ENCODE measurements at regions not wholly inside any gene's neighbourhood (a gene's known extent, or its start where the extent isn't known, plus 50 kb on each side); places are given as distances from the start of the nearest gene placed in this dataset.
"Not testable (repeated sequence)": the region's sequence is repeated elsewhere in the genome, so short reads cannot be mapped to it uniquely, and the experiment has no call there.

- no peak for DNase-seq (ENCODE audit: low read depth)
Measured at GRCh38 chr10:131532745-131533341, 221.3 kb upstream of the TCERG1L start.

GRCh38 chr10:131533846-131534526 lies 222.5 kb upstream of the TCERG1L start:
- no peak for DNase-seq (ENCODE audit: low read depth)

GRCh38 chr10:131534836-131535235 lies 223.3 kb upstream of the TCERG1L start:
- DNase-seq (ENCODE audit: low read depth): no peak

- DNase-seq (ENCODE audit: low read depth): no peak
Measured at GRCh38 chr10:131536676-131537075, 225.2 kb upstream of the TCERG1L start.

- DNase-seq (ENCODE audit: low read depth): no peak
Measured at GRCh38 chr10:131537281-131537680, 225.8 kb upstream of the TCERG1L start.

- DNase-seq (ENCODE audit: low read depth): no peak
Measured at GRCh38 chr10:131544495-131544894, 233.0 kb upstream of the TCERG1L start.

GRCh38 chr10:131546086-131546810 lies 234.7 kb upstream of the TCERG1L start:
- no peak for DNase-seq (ENCODE audit: low read depth)

- no peak for DNase-seq (ENCODE audit: low read depth)
Measured at GRCh38 chr10:131547129-131547799, 235.7 kb upstream of the TCERG1L start.

GRCh38 chr10:131548176-131548575 lies 236.7 kb upstream of the TCERG1L start:
- DNase-seq (ENCODE audit: low read depth): no peak

- DNase-seq (ENCODE audit: low read depth): no peak
Measured at GRCh38 chr10:131549116-131549515, 237.6 kb upstream of the TCERG1L start.

GRCh38 chr10:131553121-131553520 lies 241.6 kb upstream of the TCERG1L start:
- no peak for DNase-seq (ENCODE audit: low read depth)

- DNase-seq (ENCODE audit: low read depth): no peak
Measured at GRCh38 chr10:131553581-131553980, 242.1 kb upstream of the TCERG1L start.

GRCh38 chr10:131554821-131555220 lies 243.3 kb upstream of the TCERG1L start:
- no peak for DNase-seq (ENCODE audit: low read depth)

GRCh38 chr10:131555406-131555805 lies 243.9 kb upstream of the TCERG1L start:
- DNase-seq (ENCODE audit: low read depth): no peak

GRCh38 chr10:131556061-131556896 lies 244.8 kb upstream of the TCERG1L start:
- no peak for DNase-seq (ENCODE audit: low read depth)

GRCh38 chr10:131556897-131557495 lies 245.5 kb upstream of the TCERG1L start:
- DNase-seq (ENCODE audit: low read depth): no peak

GRCh38 chr10:131557956-131558355 lies 246.4 kb upstream of the TCERG1L start:
- not testable (repeated sequence) for DNase-seq (ENCODE audit: low read depth)

GRCh38 chr10:131559450-131559911 lies 248.0 kb upstream of the TCERG1L start:
- no peak for DNase-seq (ENCODE audit: low read depth)

- no peak for DNase-seq (ENCODE audit: low read depth)
Measured at GRCh38 chr10:131560166-131560565, 248.6 kb upstream of the TCERG1L start.

- DNase-seq (ENCODE audit: low read depth): no peak
Measured at GRCh38 chr10:131560706-131561355, 249.3 kb upstream of the TCERG1L start.

GRCh38 chr10:131561897-131562296 lies 250.4 kb upstream of the TCERG1L start:
- no peak for DNase-seq (ENCODE audit: low read depth)

All from CMK (cell line).